ENCODE measurements at regions not wholly inside any gene's neighbourhood (a gene's known extent, or its start where the extent isn't known, plus 50 kb on each side); places are given as distances from the start of the nearest gene placed in this dataset.
"Not testable (repeated sequence)": the region's sequence is repeated elsewhere in the genome, so short reads cannot be mapped to it uniquely, and the experiment has no call there.

DNA sequence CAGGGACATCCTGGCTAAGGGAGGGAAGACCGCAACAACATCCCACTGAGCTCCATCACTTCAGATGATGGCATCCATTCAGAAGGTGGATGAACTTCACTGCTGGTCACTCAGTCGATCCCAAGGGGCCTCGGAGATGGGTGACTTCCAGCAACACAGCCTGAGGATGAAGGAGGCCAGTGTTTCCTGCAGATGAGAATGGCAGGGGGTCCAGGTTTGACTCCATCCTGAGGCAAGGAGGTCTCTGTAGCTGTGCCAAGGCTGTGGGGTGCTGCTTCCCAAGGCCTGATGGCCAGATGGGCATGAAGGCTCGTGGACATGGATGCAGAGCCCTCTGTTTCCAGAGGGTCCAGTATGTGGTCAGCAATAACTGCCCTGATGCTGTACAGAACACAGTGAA lies 2693.4 kb upstream of the DEFB115 start:
- TF ChIP-seq, protein P1, sequence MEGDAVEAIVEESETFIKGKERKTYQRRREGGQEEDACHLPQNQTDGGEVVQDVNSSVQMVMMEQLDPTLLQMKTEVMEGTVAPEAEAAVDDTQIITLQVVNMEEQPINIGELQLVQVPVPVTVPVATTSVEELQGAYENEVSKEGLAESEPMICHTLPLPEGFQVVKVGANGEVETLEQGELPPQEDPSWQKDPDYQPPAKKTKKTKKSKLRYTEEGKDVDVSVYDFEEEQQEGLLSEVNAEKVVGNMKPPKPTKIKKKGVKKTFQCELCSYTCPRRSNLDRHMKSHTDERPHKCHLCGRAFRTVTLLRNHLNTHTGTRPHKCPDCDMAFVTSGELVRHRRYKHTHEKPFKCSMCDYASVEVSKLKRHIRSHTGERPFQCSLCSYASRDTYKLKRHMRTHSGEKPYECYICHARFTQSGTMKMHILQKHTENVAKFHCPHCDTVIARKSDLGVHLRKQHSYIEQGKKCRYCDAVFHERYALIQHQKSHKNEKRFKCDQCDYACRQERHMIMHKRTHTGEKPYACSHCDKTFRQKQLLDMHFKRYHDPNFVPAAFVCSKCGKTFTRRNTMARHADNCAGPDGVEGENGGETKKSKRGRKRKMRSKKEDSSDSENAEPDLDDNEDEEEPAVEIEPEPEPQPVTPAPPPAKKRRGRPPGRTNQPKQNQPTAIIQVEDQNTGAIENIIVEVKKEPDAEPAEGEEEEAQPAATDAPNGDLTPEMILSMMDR (IDR thresholded peaks at IDR 0.05 in 2 of 3, conservative IDR thresholded peaks at IDR 0.05 in 1 of 3; ENCODE audit: borderline replicate concordance in 1 of 3, insufficient read depth in 1 of 3, low read depth in 2 of 3, low read length in 2 of 3), result not testable (repeated sequence)
- TF ChIP-seq RAD21 (IDR thresholded peaks at IDR 0.05; ENCODE audit: low read depth); POLR2A (IDR thresholded peaks at IDR 0.05; ENCODE audit: borderline replicate concordance, extremely low read depth, insufficient read depth, insufficient read length); JUND (IDR thresholded peaks at IDR 0.05); ELF1 (IDR thresholded peaks at IDR 0.05; ENCODE audit: borderline replicate concordance, low read depth); EZH2phosphoT487 (IDR thresholded peaks at IDR 0.05; ENCODE audit: borderline replicate concordance); ZFX (IDR thresholded peaks at IDR 0.05); POLR2AphosphoS5 (IDR thresholded peaks at IDR 0.05; ENCODE audit: low read depth, low read length); CEBPB (IDR thresholded peaks at IDR 0.05; ENCODE audit: low read depth); YY1 (IDR thresholded peaks at IDR 0.05; ENCODE audit: extremely low read depth, insufficient replicate concordance, low read depth, low read length): not testable (repeated sequence)
- TF ChIP-seq, protein P2, sequence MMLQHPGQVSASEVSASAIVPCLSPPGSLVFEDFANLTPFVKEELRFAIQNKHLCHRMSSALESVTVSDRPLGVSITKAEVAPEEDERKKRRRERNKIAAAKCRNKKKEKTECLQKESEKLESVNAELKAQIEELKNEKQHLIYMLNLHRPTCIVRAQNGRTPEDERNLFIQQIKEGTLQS (IDR thresholded peaks at IDR 0.05), result not testable (repeated sequence)
- TF ChIP-seq, protein P3, sequence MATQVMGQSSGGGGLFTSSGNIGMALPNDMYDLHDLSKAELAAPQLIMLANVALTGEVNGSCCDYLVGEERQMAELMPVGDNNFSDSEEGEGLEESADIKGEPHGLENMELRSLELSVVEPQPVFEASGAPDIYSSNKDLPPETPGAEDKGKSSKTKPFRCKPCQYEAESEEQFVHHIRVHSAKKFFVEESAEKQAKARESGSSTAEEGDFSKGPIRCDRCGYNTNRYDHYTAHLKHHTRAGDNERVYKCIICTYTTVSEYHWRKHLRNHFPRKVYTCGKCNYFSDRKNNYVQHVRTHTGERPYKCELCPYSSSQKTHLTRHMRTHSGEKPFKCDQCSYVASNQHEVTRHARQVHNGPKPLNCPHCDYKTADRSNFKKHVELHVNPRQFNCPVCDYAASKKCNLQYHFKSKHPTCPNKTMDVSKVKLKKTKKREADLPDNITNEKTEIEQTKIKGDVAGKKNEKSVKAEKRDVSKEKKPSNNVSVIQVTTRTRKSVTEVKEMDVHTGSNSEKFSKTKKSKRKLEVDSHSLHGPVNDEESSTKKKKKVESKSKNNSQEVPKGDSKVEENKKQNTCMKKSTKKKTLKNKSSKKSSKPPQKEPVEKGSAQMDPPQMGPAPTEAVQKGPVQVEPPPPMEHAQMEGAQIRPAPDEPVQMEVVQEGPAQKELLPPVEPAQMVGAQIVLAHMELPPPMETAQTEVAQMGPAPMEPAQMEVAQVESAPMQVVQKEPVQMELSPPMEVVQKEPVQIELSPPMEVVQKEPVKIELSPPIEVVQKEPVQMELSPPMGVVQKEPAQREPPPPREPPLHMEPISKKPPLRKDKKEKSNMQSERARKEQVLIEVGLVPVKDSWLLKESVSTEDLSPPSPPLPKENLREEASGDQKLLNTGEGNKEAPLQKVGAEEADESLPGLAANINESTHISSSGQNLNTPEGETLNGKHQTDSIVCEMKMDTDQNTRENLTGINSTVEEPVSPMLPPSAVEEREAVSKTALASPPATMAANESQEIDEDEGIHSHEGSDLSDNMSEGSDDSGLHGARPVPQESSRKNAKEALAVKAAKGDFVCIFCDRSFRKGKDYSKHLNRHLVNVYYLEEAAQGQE (IDR thresholded peaks at IDR 0.05; ENCODE audit: low read depth), result not testable (repeated sequence)
- TF ChIP-seq, protein P4, sequence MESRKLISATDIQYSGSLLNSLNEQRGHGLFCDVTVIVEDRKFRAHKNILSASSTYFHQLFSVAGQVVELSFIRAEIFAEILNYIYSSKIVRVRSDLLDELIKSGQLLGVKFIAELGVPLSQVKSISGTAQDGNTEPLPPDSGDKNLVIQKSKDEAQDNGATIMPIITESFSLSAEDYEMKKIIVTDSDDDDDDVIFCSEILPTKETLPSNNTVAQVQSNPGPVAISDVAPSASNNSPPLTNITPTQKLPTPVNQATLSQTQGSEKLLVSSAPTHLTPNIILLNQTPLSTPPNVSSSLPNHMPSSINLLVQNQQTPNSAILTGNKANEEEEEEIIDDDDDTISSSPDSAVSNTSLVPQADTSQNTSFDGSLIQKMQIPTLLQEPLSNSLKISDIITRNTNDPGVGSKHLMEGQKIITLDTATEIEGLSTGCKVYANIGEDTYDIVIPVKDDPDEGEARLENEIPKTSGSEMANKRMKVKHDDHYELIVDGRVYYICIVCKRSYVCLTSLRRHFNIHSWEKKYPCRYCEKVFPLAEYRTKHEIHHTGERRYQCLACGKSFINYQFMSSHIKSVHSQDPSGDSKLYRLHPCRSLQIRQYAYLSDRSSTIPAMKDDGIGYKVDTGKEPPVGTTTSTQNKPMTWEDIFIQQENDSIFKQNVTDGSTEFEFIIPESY (IDR thresholded peaks at IDR 0.05; ENCODE audit: extremely low read depth, insufficient replicate concordance, low read length), result not testable (repeated sequence)
- TF ChIP-seq, protein P5, sequence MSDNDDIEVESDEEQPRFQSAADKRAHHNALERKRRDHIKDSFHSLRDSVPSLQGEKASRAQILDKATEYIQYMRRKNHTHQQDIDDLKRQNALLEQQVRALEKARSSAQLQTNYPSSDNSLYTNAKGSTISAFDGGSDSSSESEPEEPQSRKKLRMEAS (IDR thresholded peaks at IDR 0.05), result not testable (repeated sequence)
